ENCODE measurements at regions not wholly inside any gene's neighbourhood (a gene's known extent, or its start where the extent isn't known, plus 50 kb on each side); places are given as distances from the start of the nearest gene placed in this dataset.

DNA sequence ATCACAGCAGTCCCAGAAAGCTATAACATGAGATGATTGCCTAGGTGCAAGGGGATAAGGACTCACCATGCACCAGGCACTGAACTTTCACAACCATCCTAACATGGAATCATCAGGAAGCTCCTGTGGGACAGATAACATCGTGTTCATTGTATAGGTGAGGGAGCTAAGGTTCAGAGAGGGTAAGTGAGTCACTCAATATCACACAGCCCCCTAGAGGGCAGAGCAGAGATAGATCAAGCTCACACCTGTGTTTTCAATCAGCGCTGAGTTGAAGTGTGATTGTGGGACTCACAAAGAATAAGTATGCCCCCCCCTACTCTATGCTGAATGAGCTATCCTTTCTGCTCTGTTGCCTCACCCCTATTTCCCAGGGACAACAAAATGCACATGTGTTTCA lies 377.7 kb upstream of the ERCC4 start:
- no peak for TF ChIP-seq POLR2AphosphoS5 (IDR thresholded peaks at IDR 0.05)
- TF ChIP-seq, protein P1, sequence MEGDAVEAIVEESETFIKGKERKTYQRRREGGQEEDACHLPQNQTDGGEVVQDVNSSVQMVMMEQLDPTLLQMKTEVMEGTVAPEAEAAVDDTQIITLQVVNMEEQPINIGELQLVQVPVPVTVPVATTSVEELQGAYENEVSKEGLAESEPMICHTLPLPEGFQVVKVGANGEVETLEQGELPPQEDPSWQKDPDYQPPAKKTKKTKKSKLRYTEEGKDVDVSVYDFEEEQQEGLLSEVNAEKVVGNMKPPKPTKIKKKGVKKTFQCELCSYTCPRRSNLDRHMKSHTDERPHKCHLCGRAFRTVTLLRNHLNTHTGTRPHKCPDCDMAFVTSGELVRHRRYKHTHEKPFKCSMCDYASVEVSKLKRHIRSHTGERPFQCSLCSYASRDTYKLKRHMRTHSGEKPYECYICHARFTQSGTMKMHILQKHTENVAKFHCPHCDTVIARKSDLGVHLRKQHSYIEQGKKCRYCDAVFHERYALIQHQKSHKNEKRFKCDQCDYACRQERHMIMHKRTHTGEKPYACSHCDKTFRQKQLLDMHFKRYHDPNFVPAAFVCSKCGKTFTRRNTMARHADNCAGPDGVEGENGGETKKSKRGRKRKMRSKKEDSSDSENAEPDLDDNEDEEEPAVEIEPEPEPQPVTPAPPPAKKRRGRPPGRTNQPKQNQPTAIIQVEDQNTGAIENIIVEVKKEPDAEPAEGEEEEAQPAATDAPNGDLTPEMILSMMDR (IDR thresholded peaks at IDR 0.05), result no peak
